HEK293T (cell line): ENCODE measurements at regions not wholly inside any gene's neighbourhood (a gene's known extent, or its start where the extent isn't known, plus 50 kb on each side); places are given as distances from the start of the nearest gene placed in this dataset.

Experiments used
- ARNT ChIP-seq: fragments of 450-650 bp; IDR thresholded peaks from 2 replicates; pipeline ENCODE4 v1.6.1; 2017; ENCODE audit warnings: mild to moderate bottlenecking
- BHLHE40 ChIP-seq: fragments of 450-650 bp; IDR thresholded peaks from 2 replicates; pipeline ENCODE4 v1.6.1; 2016; ENCODE audit warnings: mild to moderate bottlenecking, moderate library complexity, borderline replicate concordance
- FOXA1 ChIP-seq: fragments of 450-650 bp; IDR thresholded peaks from 2 replicates; pipeline ENCODE4 v1.6.1; 2016; ENCODE audit warnings: mild to moderate bottlenecking
- FOXK2 ChIP-seq: fragments of 450-650 bp; IDR thresholded peaks from 2 replicates; pipeline ENCODE4 v1.6.1; 2016; ENCODE audit warnings: mild to moderate bottlenecking
- FOXM1 ChIP-seq: fragments of 450-650 bp; IDR thresholded peaks from 2 replicates; pipeline ENCODE4 v1.6.1; 2017; ENCODE audit warnings: mild to moderate bottlenecking, borderline replicate concordance
- HDGF ChIP-seq: fragments of 450-650 bp; IDR thresholded peaks from 2 replicates; pipeline ENCODE4 v1.6.1; 2017; ENCODE audit warnings: antibody characterized with exemption, borderline replicate concordance
- L3MBTL2 ChIP-seq: fragments of 450-650 bp; conservative IDR thresholded peaks from 2 replicates; pipeline ENCODE4 v1.6.1; 2016; ENCODE audit warnings: mild to moderate bottlenecking
- LEF1 ChIP-seq: fragments of 450-650 bp; IDR thresholded peaks from 2 replicates; pipeline ENCODE4 v1.6.1; 2017; ENCODE audit warnings: mild to moderate bottlenecking, borderline replicate concordance
- NFRKB ChIP-seq: fragments of 450-650 bp; IDR thresholded peaks from 2 replicates; pipeline ENCODE4 v1.6.1; 2016; ENCODE audit warnings: mild to moderate bottlenecking, moderate library complexity
- PKNOX1 ChIP-seq: fragments of 450-650 bp; IDR thresholded peaks from 2 replicates; pipeline ENCODE4 v1.6.1; 2016
- SP1 ChIP-seq: fragments of 450-650 bp; IDR thresholded peaks from 2 replicates; pipeline ENCODE4 v1.6.1; 2017
- SUZ12 ChIP-seq: fragments of 450-650 bp; IDR thresholded peaks from 2 replicates; pipeline ENCODE4 v1.6.1; 2016; ENCODE audit warnings: mild to moderate bottlenecking
- TARDBP ChIP-seq: fragments of 450-650 bp; IDR thresholded peaks from 2 replicates; pipeline ENCODE4 v1.6.1; 2016
- ZNF384 ChIP-seq: fragments of 450-650 bp; IDR thresholded peaks from 2 replicates; pipeline ENCODE4 v1.6.1; 2016

GRCh38 chr20:60125513-60125912 is 167.3 kb downstream of the CDH26 start:
- no peak for TF ChIP-seq ARNT
- no peak for TF ChIP-seq SUZ12
- TF ChIP-seq ZNF384 = no peak
- no peak for TF ChIP-seq NFRKB
- TF ChIP-seq FOXM1 = no peak
- no peak for TF ChIP-seq SP1
- no peak for TF ChIP-seq LEF1
- no peak for TF ChIP-seq FOXA1
- TF ChIP-seq BHLHE40 = no peak
- no peak for TF ChIP-seq TARDBP
- TF ChIP-seq FOXK2 = no peak
- no peak for TF ChIP-seq PKNOX1
- TF ChIP-seq HDGF = no peak
- TF ChIP-seq L3MBTL2 = no peak
